ENCODE measurements at regions not wholly inside any gene's neighbourhood (a gene's known extent, or its start where the extent isn't known, plus 50 kb on each side); places are given as distances from the start of the nearest gene placed in this dataset.

DNA sequence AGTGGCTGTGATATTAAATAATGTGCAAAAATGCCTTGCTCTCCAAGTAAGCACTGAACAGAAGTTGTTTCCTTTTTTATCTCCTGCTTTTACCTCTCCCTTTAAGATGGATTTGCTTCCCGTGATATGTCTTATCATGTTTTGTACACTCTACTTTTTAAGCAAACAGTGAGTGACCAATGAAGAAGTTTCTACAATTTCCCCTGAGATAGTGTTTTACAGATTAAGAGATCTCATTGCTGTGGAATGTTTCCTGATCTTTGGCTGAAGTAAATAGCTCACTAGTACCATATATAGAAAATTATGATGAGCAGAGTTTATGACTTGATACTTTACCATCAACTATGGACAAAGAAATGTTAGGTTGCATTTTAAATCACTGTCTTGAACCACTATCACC lies 184.8 kb upstream of the PDE3A start:
- H3K27ac Mint-ChIP-seq = no peak overlapping the region
- no peaks in the 10 kb centered on the region for H3K4me1 Mint-ChIP-seq (ENCODE audit: low read depth in 2 of 2)
- H3K4me3 Mint-ChIP-seq = no peak overlapping the region
- H3K27me3 Mint-ChIP-seq = no peaks in the 10 kb centered on the region
- H3K36me3 Mint-ChIP-seq (ENCODE audit: insufficient read depth) = no peaks in the 10 kb centered on the region
- DNase-seq = no peak
- no peak for ATAC-seq (replicated peaks)
- peaks cover 0 to 2% of the 10 kb centered on the region in 2 donors for H3K9me3 Mint-ChIP-seq

DNA sequence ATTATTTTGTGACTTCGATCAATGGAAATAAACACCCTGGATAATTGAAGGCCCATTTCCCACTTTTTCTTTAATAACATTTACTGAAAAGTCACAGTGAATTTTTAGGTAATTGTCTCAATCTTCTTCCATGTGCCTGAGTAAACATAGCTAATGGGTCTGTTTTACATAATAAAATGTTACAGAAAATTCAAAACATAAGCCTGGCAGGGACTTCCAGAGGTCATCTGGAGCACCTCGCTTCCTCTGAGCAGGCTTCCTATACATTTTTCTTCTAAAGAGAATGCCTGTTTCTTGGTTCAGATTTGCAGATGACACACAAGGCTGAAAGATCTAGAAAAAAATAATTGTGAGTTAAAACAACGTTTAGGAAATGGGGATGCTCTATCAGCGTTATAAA lies 183.8 kb upstream of the PDE3A start:
- peaks cover 0 to 2% of the 10 kb centered on the region in 2 donors for H3K9me3 Mint-ChIP-seq
- DNase-seq = no peak
- H3K36me3 Mint-ChIP-seq (ENCODE audit: insufficient read depth) = no peaks in the 10 kb centered on the region
- no peaks in the 10 kb centered on the region for H3K4me1 Mint-ChIP-seq (ENCODE audit: low read depth in 2 of 2)
- no peaks in the 10 kb centered on the region for H3K27me3 Mint-ChIP-seq
- no peak overlapping the region for H3K27ac Mint-ChIP-seq
- no peak overlapping the region for H3K4me3 Mint-ChIP-seq
- ATAC-seq (replicated peaks) = no peak

DNA sequence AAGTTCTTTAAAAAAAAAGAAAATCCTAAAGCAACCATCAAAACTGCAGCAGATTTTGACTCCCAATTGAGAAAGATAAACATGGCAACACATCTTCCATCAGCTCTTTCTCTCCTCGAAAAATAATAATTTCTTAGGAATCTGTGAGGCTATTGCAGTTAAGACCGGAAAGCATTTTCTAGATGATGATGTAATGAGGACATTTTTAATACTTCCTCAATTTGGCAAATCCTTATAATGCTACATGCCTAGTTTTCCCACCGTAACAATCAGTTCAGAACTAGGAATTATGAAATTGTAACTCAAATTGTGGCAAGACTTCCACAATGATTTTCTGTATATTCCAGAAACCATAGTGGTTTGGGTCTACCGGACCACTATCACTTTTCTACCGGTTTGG lies 180.9 kb upstream of the PDE3A start:
- H3K27ac Mint-ChIP-seq = no peak overlapping the region
- H3K4me1 Mint-ChIP-seq (ENCODE audit: low read depth in 2 of 2) = no peaks in the 10 kb centered on the region
- H3K4me3 Mint-ChIP-seq = no peak overlapping the region
- H3K9me3 Mint-ChIP-seq = peaks cover 0 to 2% of the 10 kb centered on the region in 2 donors
- ATAC-seq (replicated peaks) (no peak), DNase-seq (no peak)
- no peaks in the 10 kb centered on the region for H3K36me3 Mint-ChIP-seq (ENCODE audit: insufficient read depth)
- no peaks in the 10 kb centered on the region for H3K27me3 Mint-ChIP-seq

GRCh38 chr12:20188930-20189653 lies 179.2 kb upstream of the PDE3A start:
- H3K4me3 Mint-ChIP-seq = no peak overlapping the region
- no peaks in the 10 kb centered on the region for H3K27me3 Mint-ChIP-seq
- H3K36me3 Mint-ChIP-seq (ENCODE audit: insufficient read depth) = no peaks in the 10 kb centered on the region
- DNase-seq (no peak), ATAC-seq (replicated peaks) (no peak)
- H3K27ac Mint-ChIP-seq = no peak overlapping the region
- H3K9me3 Mint-ChIP-seq = no peaks in the 10 kb centered on the region
- no peaks in the 10 kb centered on the region for H3K4me1 Mint-ChIP-seq (ENCODE audit: low read depth in 2 of 2)

DNA sequence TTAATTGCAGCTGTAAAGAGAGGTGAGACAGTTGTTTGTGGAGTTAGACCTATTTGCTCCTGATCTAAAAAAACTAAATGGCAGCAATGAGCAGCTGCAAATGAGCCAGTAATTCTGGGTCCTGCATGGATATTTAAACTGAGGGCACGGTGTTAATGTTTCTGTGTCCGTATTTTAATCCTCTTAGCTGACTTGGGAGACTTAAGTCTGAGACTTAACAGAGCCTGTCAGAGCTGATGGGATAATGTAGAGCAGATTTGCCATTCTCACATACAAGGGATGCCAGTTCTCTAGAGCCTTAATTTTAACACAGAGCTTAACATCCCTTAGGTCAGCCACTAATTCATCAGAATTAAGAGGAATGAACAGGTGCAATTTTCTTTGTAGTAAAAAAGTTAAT lies 178.6 kb upstream of the PDE3A start:
- H3K27me3 Mint-ChIP-seq = no peaks in the 10 kb centered on the region
- H3K9me3 Mint-ChIP-seq = no peaks in the 10 kb centered on the region
- DNase-seq (no peak), ATAC-seq (replicated peaks) (no peak)
- H3K36me3 Mint-ChIP-seq (ENCODE audit: insufficient read depth) = no peaks in the 10 kb centered on the region
- no peak overlapping the region for H3K27ac Mint-ChIP-seq
- H3K4me1 Mint-ChIP-seq (ENCODE audit: low read depth in 2 of 2) = no peaks in the 10 kb centered on the region
- no peak overlapping the region for H3K4me3 Mint-ChIP-seq

- Mint-ChIP-seq H3K36me3 (ENCODE audit: insufficient read depth) (no peaks in the 10 kb centered on the region), H3K9me3 (no peaks in the 10 kb centered on the region), H3K27ac (no peak overlapping the region), H3K4me1 (ENCODE audit: low read depth in 2 of 2) (no peaks in the 10 kb centered on the region), H3K4me3 (no peak overlapping the region), H3K27me3 (no peaks in the 10 kb centered on the region)
- DNase-seq (no peak), ATAC-seq (replicated peaks) (no peak)
These were observed 174.2 kb upstream of the PDE3A start for GRCh38 chr12:20194171-20194570.

DNA sequence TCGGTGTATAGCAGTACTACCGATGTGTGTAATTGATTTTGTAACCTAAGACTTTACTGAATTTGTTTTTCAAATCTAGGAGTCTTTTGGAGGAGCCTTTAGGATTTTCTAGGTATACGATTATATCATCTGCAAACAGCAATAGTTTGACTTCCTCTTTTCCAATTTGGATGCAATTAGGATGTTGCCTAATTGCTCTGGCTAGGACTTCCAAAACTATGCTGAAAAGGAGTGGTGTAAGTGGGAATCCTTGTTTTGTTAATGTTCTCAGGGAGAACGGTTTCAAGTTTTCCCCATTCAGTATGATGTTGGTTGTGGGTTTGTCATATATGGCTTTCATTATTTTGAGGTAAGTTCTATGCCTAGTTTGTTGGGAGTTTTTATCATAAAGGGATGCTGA lies 171.6 kb upstream of the PDE3A start:
- no peaks in the 10 kb centered on the region for H3K27me3 Mint-ChIP-seq
- DNase-seq (no peak), ATAC-seq (replicated peaks) (no peak)
- no peaks in the 10 kb centered on the region for H3K9me3 Mint-ChIP-seq
- H3K36me3 Mint-ChIP-seq (ENCODE audit: insufficient read depth) = no peaks in the 10 kb centered on the region
- no peak overlapping the region for H3K27ac Mint-ChIP-seq
- no peak overlapping the region for H3K4me3 Mint-ChIP-seq
- no peaks in the 10 kb centered on the region for H3K4me1 Mint-ChIP-seq (ENCODE audit: low read depth in 2 of 2)

GRCh38 chr12:20197411-20197810 lies 170.9 kb upstream of the PDE3A start:
- no peak for DNase-seq
- no peaks in the 10 kb centered on the region for H3K9me3 Mint-ChIP-seq
- H3K27me3 Mint-ChIP-seq = no peaks in the 10 kb centered on the region
- no peak overlapping the region for H3K4me3 Mint-ChIP-seq
- H3K36me3 Mint-ChIP-seq (ENCODE audit: insufficient read depth) = no peaks in the 10 kb centered on the region
- no peaks in the 10 kb centered on the region for H3K4me1 Mint-ChIP-seq (ENCODE audit: low read depth in 2 of 2)
- no peak for ATAC-seq (replicated peaks)
- no peak overlapping the region for H3K27ac Mint-ChIP-seq

DNA sequence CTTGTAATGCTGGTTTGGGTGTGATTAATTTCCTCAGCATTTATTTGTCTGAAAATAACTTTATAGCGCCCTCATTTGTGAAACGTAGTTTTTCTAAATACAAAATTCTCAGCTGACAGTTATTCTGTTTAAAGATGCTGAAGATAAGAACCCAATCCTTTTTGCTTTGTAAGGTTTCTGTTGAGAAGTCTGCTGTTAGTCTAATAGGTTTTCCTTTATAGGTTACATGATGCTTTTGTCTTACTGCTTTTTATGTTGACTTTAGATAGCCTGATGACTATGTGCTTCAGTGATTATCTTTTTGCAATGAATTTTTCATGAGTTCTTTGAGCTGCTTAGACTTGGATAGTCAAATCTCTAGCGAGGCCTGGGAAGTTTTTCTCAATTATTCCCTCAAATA lies 168.6 kb upstream of the PDE3A start:
- no peak overlapping the region for H3K27ac Mint-ChIP-seq
- no peak for ATAC-seq (replicated peaks)
- H3K4me1 Mint-ChIP-seq (ENCODE audit: low read depth in 2 of 2) = no peaks in the 10 kb centered on the region

GRCh38 chr12:20201733-20202132 lies 166.6 kb upstream of the PDE3A start:
- H3K36me3 Mint-ChIP-seq (ENCODE audit: insufficient read depth) = no peaks in the 10 kb centered on the region
- H3K9me3 Mint-ChIP-seq = no peaks in the 10 kb centered on the region
- no peak for ATAC-seq (replicated peaks)
- no peak overlapping the region for H3K27ac Mint-ChIP-seq
- no peak for DNase-seq
- H3K4me3 Mint-ChIP-seq = no peak overlapping the region
- H3K27me3 Mint-ChIP-seq = no peaks in the 10 kb centered on the region
- H3K4me1 Mint-ChIP-seq (ENCODE audit: low read depth in 2 of 2) = no peaks in the 10 kb centered on the region

More for the DNA sequence above, 168.6 kb upstream of the PDE3A start:
- no peaks in the 10 kb centered on the region for H3K9me3 Mint-ChIP-seq
- no peak overlapping the region for H3K4me3 Mint-ChIP-seq
- no peaks in the 10 kb centered on the region for H3K27me3 Mint-ChIP-seq
- no peak for DNase-seq
- no peaks in the 10 kb centered on the region for H3K36me3 Mint-ChIP-seq (ENCODE audit: insufficient read depth)

- H3K27ac Mint-ChIP-seq = no peak overlapping the region
- DNase-seq (no peak), ATAC-seq (replicated peaks) (no peak)
- H3K27me3 Mint-ChIP-seq = no peaks in the 10 kb centered on the region
- no peaks in the 10 kb centered on the region for H3K9me3 Mint-ChIP-seq
- H3K4me3 Mint-ChIP-seq = no peak overlapping the region
- H3K4me1 Mint-ChIP-seq (ENCODE audit: low read depth in 2 of 2) = no peaks in the 10 kb centered on the region
- H3K36me3 Mint-ChIP-seq (ENCODE audit: insufficient read depth) = no peaks in the 10 kb centered on the region
These were observed 162.5 kb upstream of the PDE3A start for GRCh38 chr12:20205854-20206253.

- Mint-ChIP-seq H3K27me3 (no peaks in the 10 kb centered on the region), H3K4me1 (ENCODE audit: low read depth in 2 of 2) (no peaks in the 10 kb centered on the region), H3K4me3 (no peak overlapping the region), H3K36me3 (ENCODE audit: insufficient read depth) (no peaks in the 10 kb centered on the region), H3K27ac (no peak overlapping the region), H3K9me3 (no peaks in the 10 kb centered on the region)
- ATAC-seq (replicated peaks) = no peak
- DNase-seq = no peak
These were observed 161.9 kb upstream of the PDE3A start for GRCh38 chr12:20206410-20206809.

- no peak overlapping the region for H3K27ac Mint-ChIP-seq
- DNase-seq (no peak), ATAC-seq (replicated peaks) (no peak)
- H3K4me3 Mint-ChIP-seq = no peak overlapping the region
- H3K9me3 Mint-ChIP-seq = peaks cover under 1 to 3% of the 10 kb centered on the region in 2 donors
- no peaks in the 10 kb centered on the region for H3K27me3 Mint-ChIP-seq
- no peaks in the 10 kb centered on the region for H3K4me1 Mint-ChIP-seq (ENCODE audit: low read depth in 2 of 2)
- no peaks in the 10 kb centered on the region for H3K36me3 Mint-ChIP-seq (ENCODE audit: insufficient read depth)
These were observed 157.6 kb upstream of the PDE3A start for GRCh38 chr12:20210621-20211215.

- H3K27me3 Mint-ChIP-seq = no peaks in the 10 kb centered on the region
- ATAC-seq (replicated peaks) = no peak
- peaks cover 7 to 9% of the 10 kb centered on the region in 2 donors for H3K9me3 Mint-ChIP-seq
- no peak for DNase-seq
- no peak overlapping the region for H3K27ac Mint-ChIP-seq
- H3K4me1 Mint-ChIP-seq (ENCODE audit: low read depth in 2 of 2) = no peaks in the 10 kb centered on the region
- no peaks in the 10 kb centered on the region for H3K36me3 Mint-ChIP-seq (ENCODE audit: insufficient read depth)
- no peak overlapping the region for H3K4me3 Mint-ChIP-seq
These were observed 156.8 kb upstream of the PDE3A start for GRCh38 chr12:20211541-20211940.
